NCI-H2171 treated with DMSO at 0.1 percent for 48 hours (cell line): ENCODE measurements at regions not wholly inside any gene's neighbourhood (a gene's known extent, or its start where the extent isn't known, plus 50 kb on each side); places are given as distances from the start of the nearest gene placed in this dataset.
A peak's percentile ranks its signal among the peaks of the same experiment; 100 is the strongest.
"Not testable (repeated sequence)": the region's sequence is repeated elsewhere in the genome, so short reads cannot be mapped to it uniquely, and the experiment has no call there.

Experiments
- DNase-seq: peaks from one replicate; lab custom pipeline; 2025; lab: John Stamatoyannopoulos, UW

- DNase-seq: no peak
Measured at GRCh38 chr3:86561215-86561614, 429.7 kb downstream of the VGLL3 start.

- no peak for DNase-seq
Measured at GRCh38 chr3:86554383-86554782, 436.6 kb downstream of the VGLL3 start.

- DNase-seq: peak; percentile 69
Measured at GRCh38 chr3:86547692-86548091, 443.3 kb downstream of the VGLL3 start.

- DNase-seq: no peak
Measured at GRCh38 chr3:86537171-86537570, 453.8 kb downstream of the VGLL3 start.

GRCh38 chr3:86519819-86520218, 471.1 kb downstream of the VGLL3 start:
- DNase-seq: no peak

GRCh38 chr3:86481636-86482035, 509.3 kb downstream of the VGLL3 start:
- DNase-seq: no peak

- no peak for DNase-seq
Measured at GRCh38 chr3:86481031-86481430, 509.9 kb downstream of the VGLL3 start.

GRCh38 chr3:86464180-86464579, 526.8 kb downstream of the VGLL3 start:
- no peak for DNase-seq

GRCh38 chr3:86451749-86452148, 539.2 kb downstream of the VGLL3 start:
- DNase-seq: no peak

- no peak for DNase-seq
Measured at GRCh38 chr3:86438544-86438943, 552.4 kb downstream of the VGLL3 start.

- DNase-seq: no peak
Measured at GRCh38 chr3:86427343-86427742, 563.6 kb downstream of the VGLL3 start.

GRCh38 chr3:86420990-86421739, 569.8 kb downstream of the VGLL3 start:
- no peak for DNase-seq

- DNase-seq: no peak
Measured at GRCh38 chr3:86418861-86419260, 572.1 kb downstream of the VGLL3 start.

- DNase-seq: no peak
Measured at GRCh38 chr3:86416334-86416733, 574.6 kb downstream of the VGLL3 start.

GRCh38 chr3:86413645-86414044, 577.3 kb downstream of the VGLL3 start:
- no peak for DNase-seq

GRCh38 chr3:86410587-86410986, 580.4 kb downstream of the VGLL3 start:
- DNase-seq: no peak

- DNase-seq: not testable (repeated sequence)
Measured at GRCh38 chr3:86389759-86390158, 601.2 kb downstream of the VGLL3 start.

- no peak for DNase-seq
Measured at GRCh38 chr3:86388820-86389219, 602.1 kb downstream of the VGLL3 start.

- DNase-seq: no peak
Measured at GRCh38 chr3:86382556-86382955, 608.4 kb downstream of the VGLL3 start.

GRCh38 chr3:86381247-86381646, 609.7 kb downstream of the VGLL3 start:
- DNase-seq: no peak

GRCh38 chr3:86379280-86379679, 611.7 kb downstream of the VGLL3 start:
- DNase-seq: no peak

- no peak for DNase-seq
Measured at GRCh38 chr3:86378829-86379228, 612.1 kb downstream of the VGLL3 start.

- not testable (repeated sequence) for DNase-seq
Measured at GRCh38 chr3:86335566-86335965, 655.4 kb downstream of the VGLL3 start.

- no peak for DNase-seq
Measured at GRCh38 chr3:86333636-86334035, 657.3 kb downstream of the VGLL3 start.
